ENCODE measurements at regions not wholly inside any gene's neighbourhood (a gene's known extent, or its start where the extent isn't known, plus 50 kb on each side); places are given as distances from the start of the nearest gene placed in this dataset.
"Not testable (repeated sequence)": the region's sequence is repeated elsewhere in the genome, so short reads cannot be mapped to it uniquely, and the experiment has no call there.

DNA sequence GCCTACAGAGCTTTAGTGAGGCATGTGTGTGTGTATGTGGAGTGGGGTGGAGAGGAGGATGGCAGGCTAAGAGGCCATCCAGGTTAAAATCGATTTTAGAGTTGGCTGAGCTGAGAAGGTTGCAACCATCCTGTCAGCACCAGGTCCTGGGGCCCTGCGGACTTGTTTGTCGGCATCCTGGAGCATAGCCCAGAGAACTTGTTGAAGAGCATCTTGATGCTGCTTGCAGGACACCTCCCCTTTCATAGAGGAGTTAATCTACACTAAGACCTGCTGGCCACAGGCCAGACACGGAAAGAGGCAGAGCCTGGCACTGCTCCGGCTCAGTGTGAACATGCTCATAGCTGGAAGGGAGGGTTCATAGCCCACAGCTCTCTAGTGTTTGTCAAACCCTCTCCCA lies 72.1 kb upstream of the RGPD5 start:
- Histone ChIP-seq H3K36me3 (no peaks in the 10 kb centered on the region), H3K9me3 (peaks cover 0 to 5% (median 0%) of the 10 kb centered on the region in 12 donors), H3K4me3 (no peak overlapping the region), H3K4me1 (no peaks in the 10 kb centered on the region), H3K27ac (no peak overlapping the region), H3K27me3 (no peaks in the 10 kb centered on the region)
- ATAC-seq (peak; percentile 68 to 77 (median 69)), DNase-seq (peak in 1 of 5 donors; percentile 59)
- 35 to 47% (median 41%) methylated on average over 5 of the region's 5 CpGs for WGBS, 4 donors
- intact Hi-C loops (cut with DNase I), result no loop called here
- TF ChIP-seq, protein P1, sequence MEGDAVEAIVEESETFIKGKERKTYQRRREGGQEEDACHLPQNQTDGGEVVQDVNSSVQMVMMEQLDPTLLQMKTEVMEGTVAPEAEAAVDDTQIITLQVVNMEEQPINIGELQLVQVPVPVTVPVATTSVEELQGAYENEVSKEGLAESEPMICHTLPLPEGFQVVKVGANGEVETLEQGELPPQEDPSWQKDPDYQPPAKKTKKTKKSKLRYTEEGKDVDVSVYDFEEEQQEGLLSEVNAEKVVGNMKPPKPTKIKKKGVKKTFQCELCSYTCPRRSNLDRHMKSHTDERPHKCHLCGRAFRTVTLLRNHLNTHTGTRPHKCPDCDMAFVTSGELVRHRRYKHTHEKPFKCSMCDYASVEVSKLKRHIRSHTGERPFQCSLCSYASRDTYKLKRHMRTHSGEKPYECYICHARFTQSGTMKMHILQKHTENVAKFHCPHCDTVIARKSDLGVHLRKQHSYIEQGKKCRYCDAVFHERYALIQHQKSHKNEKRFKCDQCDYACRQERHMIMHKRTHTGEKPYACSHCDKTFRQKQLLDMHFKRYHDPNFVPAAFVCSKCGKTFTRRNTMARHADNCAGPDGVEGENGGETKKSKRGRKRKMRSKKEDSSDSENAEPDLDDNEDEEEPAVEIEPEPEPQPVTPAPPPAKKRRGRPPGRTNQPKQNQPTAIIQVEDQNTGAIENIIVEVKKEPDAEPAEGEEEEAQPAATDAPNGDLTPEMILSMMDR (IDR thresholded peaks at IDR 0.05), result no peak
- TF ChIP-seq POLR2A (IDR thresholded peaks at IDR 0.05), result no peak

DNA sequence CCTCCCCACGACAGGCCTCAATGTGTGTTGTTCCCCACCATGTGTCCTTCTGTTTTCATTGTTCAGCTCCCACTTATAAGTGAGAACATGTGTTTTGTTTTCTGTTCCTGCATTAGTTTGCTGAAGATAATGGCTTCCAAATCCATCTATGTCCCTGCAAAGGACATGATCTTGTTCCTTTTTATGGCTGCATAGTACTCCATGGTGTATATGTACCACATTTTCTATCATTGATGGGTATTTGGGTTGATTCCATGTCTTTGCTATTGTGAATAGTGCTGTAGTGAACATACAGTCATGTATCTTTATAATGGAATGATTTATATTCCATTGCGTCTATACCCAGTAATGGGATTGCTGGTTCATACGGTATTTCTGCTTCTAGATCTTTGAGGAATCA lies 71.5 kb upstream of the RGPD5 start:
- H3K4me1 ChIP-seq; H3K27ac ChIP-seq; H3K9me3 ChIP-seq; intact Hi-C loops (cut with DNase I); H3K36me3 ChIP-seq; ATAC-seq; H3K27me3 ChIP-seq; DNase-seq; H3K4me3 ChIP-seq: not testable (repeated sequence)
- 89 to 94% (median 90%) methylated on average over 3 of the region's 3 CpGs for WGBS, 4 donors

DNA sequence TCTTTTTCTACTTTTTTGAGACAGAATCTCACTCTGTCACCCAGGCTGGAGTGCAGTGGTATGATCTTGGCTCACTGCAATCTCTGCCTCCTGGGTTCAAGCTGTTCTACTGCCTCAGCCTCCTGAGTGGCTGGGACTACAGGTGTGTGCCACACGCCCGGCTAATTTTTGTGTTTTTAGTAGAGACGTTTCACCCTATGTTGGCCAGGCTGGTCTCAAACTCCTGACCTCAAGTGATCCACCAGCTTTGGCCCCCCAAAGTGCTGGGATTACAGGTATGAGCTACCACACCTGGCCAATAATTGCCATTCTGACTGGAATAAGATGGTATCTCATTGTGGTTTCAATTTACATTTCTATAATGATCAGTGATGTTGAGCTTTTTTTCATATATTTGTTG lies 71.0 kb upstream of the RGPD5 start:
- WGBS, 4 donors, result 94 to 98% (median 96%) methylated on average over 3 of the region's 3 CpGs
- H3K4me1 ChIP-seq; H3K4me3 ChIP-seq; intact Hi-C loops (cut with DNase I); H3K9me3 ChIP-seq; H3K27ac ChIP-seq; DNase-seq; H3K36me3 ChIP-seq; ATAC-seq; H3K27me3 ChIP-seq: not testable (repeated sequence)

DNA sequence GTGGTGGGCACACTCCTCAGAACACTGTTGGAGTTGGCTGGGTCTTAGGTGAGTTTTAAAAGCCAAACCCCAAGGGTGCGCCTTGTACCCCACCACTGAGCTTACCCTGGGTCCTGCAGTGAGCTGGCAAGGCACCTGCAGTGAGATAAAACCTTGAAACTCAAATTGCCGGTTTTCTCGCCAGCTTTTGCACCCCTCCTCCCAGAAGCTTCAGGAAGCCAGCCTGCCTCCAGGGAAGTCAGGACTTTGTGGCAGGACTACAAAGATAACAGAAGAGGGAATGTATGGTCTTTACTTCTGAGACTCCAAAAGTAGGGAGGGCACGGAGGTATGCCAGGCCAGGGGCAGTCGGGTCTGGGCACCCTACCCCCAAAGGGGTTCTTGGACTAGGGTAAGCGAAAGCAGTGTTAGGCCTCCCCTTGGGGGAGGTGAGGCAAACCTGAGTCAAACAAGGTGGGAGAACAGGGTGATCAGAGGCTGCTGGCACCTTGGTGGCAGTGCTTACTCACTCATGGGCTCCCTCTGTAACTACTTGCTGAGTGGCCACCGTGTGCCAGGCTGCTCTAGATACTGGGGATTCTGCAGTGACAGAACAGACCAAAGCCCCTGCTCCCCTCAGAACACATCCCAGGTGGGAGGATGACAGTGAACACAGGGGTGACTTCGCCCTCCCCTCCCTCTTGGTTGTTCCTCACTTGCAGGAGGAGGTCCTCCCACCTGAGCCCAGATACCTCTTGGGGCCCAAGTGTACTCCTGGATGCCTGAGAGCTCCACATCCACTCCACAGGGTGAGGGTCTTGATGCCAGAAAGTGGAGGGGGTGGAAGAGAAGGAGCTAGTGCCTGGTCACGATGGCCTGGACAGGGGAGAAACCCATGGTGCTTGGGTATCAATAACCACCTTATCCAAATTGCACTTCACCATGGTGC lies 69.3 kb upstream of the RGPD5 start:
- Histone ChIP-seq H3K4me3 (no peak overlapping the region), H3K27me3 (no peaks in the 10 kb centered on the region), H3K27ac (no peak overlapping the region), H3K4me1 (peaks cover 0 to 7% (median 0%) of the 10 kb centered on the region in 12 donors), H3K36me3 (no peaks in the 10 kb centered on the region), H3K9me3 (peaks cover 0 to 4% (median 0%) of the 10 kb centered on the region in 12 donors)
- TF ChIP-seq, protein P1 (IDR thresholded peaks at IDR 0.05), result no peak
- no peak for TF ChIP-seq POLR2A (IDR thresholded peaks at IDR 0.05)
- 90 to 95% (median 92%) methylated on average over 8 to 9 of the region's 9 CpGs for WGBS, 4 donors
- ATAC-seq (no peak), DNase-seq (no peak)
- intact Hi-C loops (cut with DNase I), result no loop called here

DNA sequence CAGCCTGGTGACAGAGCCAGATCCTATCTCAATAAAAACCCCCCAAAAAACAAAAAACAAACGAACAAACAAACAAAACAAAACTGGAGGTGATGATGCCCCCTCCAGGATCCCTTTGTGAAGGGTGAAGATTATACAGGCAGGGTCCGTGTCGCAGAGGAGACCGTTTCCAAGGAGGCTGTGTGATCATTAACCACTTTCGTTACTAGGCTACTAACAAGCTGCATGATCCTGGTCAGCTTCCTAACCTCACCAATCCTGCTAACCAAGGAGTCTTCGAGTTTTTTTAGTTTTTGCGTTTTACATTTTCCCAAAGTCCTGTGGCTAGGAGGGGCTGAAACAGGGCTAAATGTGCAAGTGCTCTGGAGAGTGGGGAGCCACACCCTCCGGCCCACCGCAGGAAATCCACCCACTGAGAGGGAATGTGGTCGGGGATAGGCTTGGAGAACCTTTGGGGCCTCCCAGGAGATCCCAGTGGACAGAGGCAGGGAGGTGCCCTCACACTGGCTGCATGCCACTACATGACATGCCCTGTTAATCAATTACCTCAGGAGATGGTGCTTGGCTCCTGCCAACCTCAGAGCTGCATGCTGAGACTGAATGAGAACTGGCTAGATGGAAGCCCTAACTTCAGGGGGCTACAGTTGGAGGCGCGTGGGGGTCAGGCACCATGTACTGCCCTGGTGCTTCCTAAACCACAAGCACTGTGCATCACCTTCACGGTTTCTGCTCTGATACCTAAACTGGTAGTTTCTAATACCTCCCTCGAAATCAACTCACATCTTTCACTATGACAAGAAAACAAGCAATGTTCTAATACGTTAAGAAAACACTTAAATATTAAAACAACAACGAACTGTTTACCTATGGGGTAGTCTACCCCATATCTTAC lies 67.5 kb upstream of the RGPD5 start:
- Histone ChIP-seq H3K27ac (no peak overlapping the region), H3K27me3 (no peaks in the 10 kb centered on the region), H3K4me1 (peaks cover 0 to 7% (median 0%) of the 10 kb centered on the region in 12 donors), H3K36me3 (no peaks in the 10 kb centered on the region), H3K4me3 (no peak overlapping the region), H3K9me3 (peaks cover 0 to 4% (median 0%) of the 10 kb centered on the region in 12 donors)
- intact Hi-C loops (cut with DNase I), result no loop called here
- ATAC-seq, result no peak
- 87 to 95% (median 92%) methylated on average over 16 of the region's 16 CpGs for WGBS, 4 donors
- TF ChIP-seq, protein P1 (IDR thresholded peaks at IDR 0.05), result no peak
- TF ChIP-seq POLR2A (IDR thresholded peaks at IDR 0.05), result no peak
- DNase-seq, result no peak
